OCI-LY1 (cell line): ENCODE measurements at regions not wholly inside any gene's neighbourhood (a gene's known extent, or its start where the extent isn't known, plus 50 kb on each side); places are given as distances from the start of the nearest gene placed in this dataset.

Experiments used
- H2AFZ ChIP-seq: fragments of 200-600 bp; sonication (generic), shearing (Covaris generic); 2 replicates; pipeline ENCODE4 v1.6.0; 2014; ENCODE audit warnings: antibody characterized with exemption, mild to moderate bottlenecking, low read length
- H3F3A ChIP-seq: fragments of 200-600 bp; sonication (generic), shearing (Covaris generic); 2 replicates; pipeline ENCODE4 v1.6.0; 2014; ENCODE audit warnings: mild to moderate bottlenecking, antibody characterized with exemption, low read length, moderate library complexity; ENCODE audit not compliant: insufficient read depth
- H3K27ac ChIP-seq: fragments of 200-600 bp; sonication (generic); 2 replicates; pipeline ENCODE4 v1.5.1; 2014; ENCODE audit warnings: low read length, mixed run types, mild to moderate bottlenecking, low read depth; ENCODE audit not compliant: poor library complexity, severe bottlenecking
- H3K27me3 ChIP-seq: fragments of 200-600 bp; sonication (generic); 2 replicates; pipeline ENCODE4 v1.6.0; 2014; ENCODE audit warnings: antibody characterized with exemption, mild to moderate bottlenecking, low read length, moderate library complexity; ENCODE audit not compliant: insufficient read depth
- H3K36me3 ChIP-seq: fragments of 200-600 bp; sonication (generic); 2 replicates; pipeline ENCODE4 v1.6.1; 2014; ENCODE audit warnings: mild to moderate bottlenecking, antibody characterized with exemption, low read length, moderate library complexity, mixed read lengths; ENCODE audit not compliant: insufficient read depth
- H3K4me1 ChIP-seq: fragments of 200-600 bp; sonication (generic); 2 replicates; pipeline ENCODE4 v1.5.1; 2014; ENCODE audit warnings: mild to moderate bottlenecking, low read length, moderate library complexity; ENCODE audit not compliant: insufficient read depth, severe bottlenecking
- H3K4me2 ChIP-seq: fragments of 200-600 bp; sonication (generic), shearing (Covaris generic); 2 replicates; pipeline ENCODE4 v1.6.1; 2014; ENCODE audit warnings: low read length
- H3K4me3 ChIP-seq: fragments of 200-600 bp; sonication (generic); 2 replicates; pipeline ENCODE4 v1.5.1; 2014; ENCODE audit warnings: low read length, low read depth, mild to moderate bottlenecking, mixed read lengths; ENCODE audit not compliant: poor library complexity, severe bottlenecking
- H3K79me2 ChIP-seq: fragments of 200-600 bp; shearing (Covaris generic); 2 replicates; pipeline ENCODE4 v1.6.1; 2016; ENCODE audit warnings: mixed run types, low read length, mixed read lengths; ENCODE audit not compliant: insufficient read depth
- H3K9ac ChIP-seq: fragments of 200-600 bp; sonication (generic), shearing (Covaris generic); 2 replicates; pipeline ENCODE4 v1.6.1; 2014; ENCODE audit warnings: mild to moderate bottlenecking, low read length, mixed read lengths
- H3K9me2 ChIP-seq: fragments of 200-600 bp; sonication (generic), shearing (Covaris generic); 2 replicates; pipeline ENCODE4 v1.6.1; 2014; ENCODE audit warnings: low read depth, mild to moderate bottlenecking, low read length, mixed read lengths
- H3K9me3 ChIP-seq: fragments of 200-600 bp; shearing (Covaris generic); 2 replicates; pipeline ENCODE4 v1.6.1; 2014; ENCODE audit warnings: low read length, mixed read lengths
- H4K20me1 ChIP-seq: fragments of 200-600 bp; sonication (generic), shearing (Covaris generic); 2 replicates; pipeline ENCODE4 v1.6.0; 2016; ENCODE audit warnings: mild to moderate bottlenecking, low read length; ENCODE audit not compliant: insufficient read depth
- EZH2 ChIP-seq: fragments of 200-600 bp; sonication (generic), shearing (Covaris generic); IDR thresholded peaks from 2 replicates; pipeline ENCODE4 v1.8.0; 2017; ENCODE audit warnings: borderline replicate concordance, mixed run types, mild to moderate bottlenecking, antibody characterized with exemption, low read length, moderate library complexity, mixed read lengths
- TF ChIP-seq, protein P1 (sequence below): fragments of 200-600 bp; sonication (generic), shearing (Covaris generic); IDR thresholded peaks from 2 replicates; pipeline ENCODE4 v1.5.1; 2017; ENCODE audit warnings: mild to moderate bottlenecking, antibody characterized with exemption, low read length, moderate library complexity, mixed read lengths

DNA sequence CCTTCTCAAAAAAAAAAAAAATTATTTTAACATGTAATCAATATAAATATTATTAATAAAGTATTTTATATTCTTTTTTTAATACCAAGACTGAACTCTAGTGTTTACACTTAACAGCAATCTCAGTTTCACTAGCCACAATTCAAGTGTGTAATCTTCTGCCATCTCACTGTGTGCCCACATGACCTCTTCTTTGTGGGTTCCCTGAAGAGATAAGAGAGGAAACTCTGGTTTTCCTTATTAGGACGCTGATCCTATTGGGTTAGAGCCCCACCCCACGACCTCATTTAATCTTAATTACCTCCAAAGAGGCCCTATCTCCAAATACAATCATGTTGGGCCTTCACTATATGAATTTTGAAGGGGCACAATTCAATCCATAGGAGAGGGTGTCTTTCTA, 177.6 kb downstream of the STK31 start:
- no peaks in the 10 kb centered on the region for H3F3A ChIP-seq
- no peaks in the 10 kb centered on the region for H3K9me2 ChIP-seq
- no peak for TF ChIP-seq EZH2
- TF ChIP-seq, protein P1, sequence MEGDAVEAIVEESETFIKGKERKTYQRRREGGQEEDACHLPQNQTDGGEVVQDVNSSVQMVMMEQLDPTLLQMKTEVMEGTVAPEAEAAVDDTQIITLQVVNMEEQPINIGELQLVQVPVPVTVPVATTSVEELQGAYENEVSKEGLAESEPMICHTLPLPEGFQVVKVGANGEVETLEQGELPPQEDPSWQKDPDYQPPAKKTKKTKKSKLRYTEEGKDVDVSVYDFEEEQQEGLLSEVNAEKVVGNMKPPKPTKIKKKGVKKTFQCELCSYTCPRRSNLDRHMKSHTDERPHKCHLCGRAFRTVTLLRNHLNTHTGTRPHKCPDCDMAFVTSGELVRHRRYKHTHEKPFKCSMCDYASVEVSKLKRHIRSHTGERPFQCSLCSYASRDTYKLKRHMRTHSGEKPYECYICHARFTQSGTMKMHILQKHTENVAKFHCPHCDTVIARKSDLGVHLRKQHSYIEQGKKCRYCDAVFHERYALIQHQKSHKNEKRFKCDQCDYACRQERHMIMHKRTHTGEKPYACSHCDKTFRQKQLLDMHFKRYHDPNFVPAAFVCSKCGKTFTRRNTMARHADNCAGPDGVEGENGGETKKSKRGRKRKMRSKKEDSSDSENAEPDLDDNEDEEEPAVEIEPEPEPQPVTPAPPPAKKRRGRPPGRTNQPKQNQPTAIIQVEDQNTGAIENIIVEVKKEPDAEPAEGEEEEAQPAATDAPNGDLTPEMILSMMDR: no peak
- no peak overlapping the region for H3K4me2 ChIP-seq
- H3K4me1 ChIP-seq: no peaks in the 10 kb centered on the region
- H3K9ac ChIP-seq: no peak overlapping the region
- no peaks in the 10 kb centered on the region for H3K79me2 ChIP-seq
- no peak overlapping the region for H3K27ac ChIP-seq
- H3K4me3 ChIP-seq: no peak overlapping the region
- no peaks in the 10 kb centered on the region for H3K9me3 ChIP-seq
- no peaks in the 10 kb centered on the region for H4K20me1 ChIP-seq
- no peak overlapping the region for H2AFZ ChIP-seq
- no peaks in the 10 kb centered on the region for H3K27me3 ChIP-seq
- H3K36me3 ChIP-seq: no peaks in the 10 kb centered on the region

DNA sequence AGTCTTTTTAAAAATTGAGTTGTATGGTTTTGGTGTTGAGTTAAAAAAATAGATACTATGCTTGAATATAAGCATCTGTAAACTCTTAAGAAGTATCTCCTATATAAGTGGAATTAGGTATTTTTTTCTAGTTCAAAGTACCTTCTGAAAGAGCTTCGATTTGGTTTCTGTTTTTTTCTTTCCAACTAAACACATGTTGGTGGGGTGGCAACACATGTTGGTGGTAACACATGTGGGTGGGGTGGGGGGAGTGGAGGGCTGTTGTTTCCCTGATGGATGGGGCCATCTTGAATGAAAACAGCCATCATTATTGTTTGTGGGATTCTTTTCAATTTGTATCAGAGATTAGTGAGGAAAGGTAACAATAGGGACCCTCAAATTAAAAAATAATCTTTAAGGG, 178.9 kb downstream of the STK31 start:
- H3K79me2 ChIP-seq: no peaks in the 10 kb centered on the region
- no peak overlapping the region for H3K4me3 ChIP-seq
- H3K9ac ChIP-seq: no peak overlapping the region
- no peaks in the 10 kb centered on the region for H3K36me3 ChIP-seq
- no peaks in the 10 kb centered on the region for H4K20me1 ChIP-seq
- no peak overlapping the region for H2AFZ ChIP-seq
- no peaks in the 10 kb centered on the region for H3F3A ChIP-seq
- H3K4me1 ChIP-seq: no peaks in the 10 kb centered on the region
- no peak overlapping the region for H3K27ac ChIP-seq
- H3K9me3 ChIP-seq: no peaks in the 10 kb centered on the region
- TF ChIP-seq EZH2: no peak
- TF ChIP-seq, protein P1: no peak
- no peaks in the 10 kb centered on the region for H3K9me2 ChIP-seq
- H3K27me3 ChIP-seq: no peaks in the 10 kb centered on the region
- H3K4me2 ChIP-seq: no peak overlapping the region

DNA sequence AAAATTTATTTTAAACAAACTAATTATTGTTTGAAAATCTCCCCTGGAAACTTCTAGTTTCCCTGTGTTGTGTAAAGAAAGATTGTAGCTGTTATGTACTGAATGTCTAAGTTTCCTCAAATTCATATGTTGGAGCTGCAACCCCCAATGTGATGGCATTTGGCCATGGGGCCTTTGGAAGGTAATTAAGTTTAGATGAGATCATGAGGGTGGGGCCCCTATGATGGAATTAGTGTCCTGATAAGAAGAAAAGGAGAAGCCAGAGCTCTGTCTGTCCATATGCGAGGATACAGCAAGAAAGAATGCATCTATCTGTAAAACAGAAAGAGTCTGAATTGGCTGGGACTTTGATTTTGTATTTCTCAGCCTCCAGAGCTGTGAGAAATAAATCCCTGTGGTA, 179.5 kb downstream of the STK31 start:
- no peaks in the 10 kb centered on the region for H4K20me1 ChIP-seq
- no peaks in the 10 kb centered on the region for H3K79me2 ChIP-seq
- H3K27me3 ChIP-seq: no peaks in the 10 kb centered on the region
- no peaks in the 10 kb centered on the region for H3K4me1 ChIP-seq
- H2AFZ ChIP-seq: no peak overlapping the region
- TF ChIP-seq EZH2: no peak
- TF ChIP-seq, protein P1: no peak
- H3K9ac ChIP-seq: no peak overlapping the region
- H3K9me3 ChIP-seq: no peaks in the 10 kb centered on the region
- no peak overlapping the region for H3K4me3 ChIP-seq
- H3F3A ChIP-seq: no peaks in the 10 kb centered on the region
- no peaks in the 10 kb centered on the region for H3K36me3 ChIP-seq
- H3K4me2 ChIP-seq: no peak overlapping the region
- no peak overlapping the region for H3K27ac ChIP-seq
- H3K9me2 ChIP-seq: no peaks in the 10 kb centered on the region
